Hematopoietic multipotent progenitor cell treated with erythropoietin and hydrocortisone succinate and interleukin-3 and kit ligand, for 6 days (in vitro differentiated cells): ENCODE measurements at regions not wholly inside any gene's neighbourhood (a gene's known extent, or its start where the extent isn't known, plus 50 kb on each side); places are given as distances from the start of the nearest gene placed in this dataset.

ENCODE experiments used
- DNase-seq: peaks from one replicate; pipeline ENCODE4 v3.0.0-alpha.2; 2015

- DNase-seq = no peak
Observed at GRCh38 chr13:34655554-34655953, 286.5 kb upstream of the NBEA start.

- no peak for DNase-seq
Observed at GRCh38 chr13:34657716-34658115, 284.4 kb upstream of the NBEA start.

- no peak for DNase-seq
Observed at GRCh38 chr13:34667286-34668218, 274.5 kb upstream of the NBEA start.

GRCh38 chr13:34671137-34671536, 270.9 kb upstream of the NBEA start:
- DNase-seq = no peak

GRCh38 chr13:34672631-34673030, 269.4 kb upstream of the NBEA start:
- DNase-seq = no peak

GRCh38 chr13:34675626-34676025, 266.4 kb upstream of the NBEA start:
- DNase-seq = no peak

GRCh38 chr13:34678154-34678553, 263.9 kb upstream of the NBEA start:
- no peak for DNase-seq

- no peak for DNase-seq
Observed at GRCh38 chr13:34681405-34681955, 260.6 kb upstream of the NBEA start.

GRCh38 chr13:34695063-34695462, 247.0 kb upstream of the NBEA start:
- no peak for DNase-seq

GRCh38 chr13:34696296-34696695, 245.8 kb upstream of the NBEA start:
- DNase-seq = no peak

GRCh38 chr13:34696741-34697140, 245.3 kb upstream of the NBEA start:
- no peak for DNase-seq

- DNase-seq = no peak
Observed at GRCh38 chr13:34698945-34699344, 243.1 kb upstream of the NBEA start.

GRCh38 chr13:34700155-34700554, 241.9 kb upstream of the NBEA start:
- DNase-seq = no peak

GRCh38 chr13:34701919-34702318, 240.2 kb upstream of the NBEA start:
- no peak for DNase-seq

- no peak for DNase-seq
Observed at GRCh38 chr13:34708566-34709313, 233.3 kb upstream of the NBEA start.

- DNase-seq = no peak
Observed at GRCh38 chr13:34719060-34719875, 222.8 kb upstream of the NBEA start.

- no peak for DNase-seq
Observed at GRCh38 chr13:34720618-34721017, 221.5 kb upstream of the NBEA start.

- DNase-seq = no peak
Observed at GRCh38 chr13:34721631-34722595, 220.2 kb upstream of the NBEA start.

- DNase-seq = no peak
Observed at GRCh38 chr13:34722922-34723321, 219.1 kb upstream of the NBEA start.

GRCh38 chr13:34730961-34731360, 211.1 kb upstream of the NBEA start:
- no peak for DNase-seq

- no peak for DNase-seq
Observed at GRCh38 chr13:34731486-34731885, 210.6 kb upstream of the NBEA start.

- DNase-seq = no peak
Observed at GRCh38 chr13:34733721-34734120, 208.3 kb upstream of the NBEA start.
